ENCODE measurements at regions not wholly inside any gene's neighbourhood (a gene's known extent, or its start where the extent isn't known, plus 50 kb on each side); places are given as distances from the start of the nearest gene placed in this dataset.
"Not testable (repeated sequence)": the region's sequence is repeated elsewhere in the genome, so short reads cannot be mapped to it uniquely, and the experiment has no call there.

- no peak for DNase-seq
These were observed 804.3 kb downstream of the KCNJ3 start for GRCh38 chr2:155502766-155503165.

GRCh38 chr2:155498106-155498505 lies 799.6 kb downstream of the KCNJ3 start:
- no peak for DNase-seq

- no peak for DNase-seq
These were observed 796.2 kb downstream of the KCNJ3 start for GRCh38 chr2:155494744-155495143.

GRCh38 chr2:155485141-155485842 lies 786.8 kb downstream of the KCNJ3 start:
- DNase-seq: no peak

GRCh38 chr2:155481141-155481540 lies 782.6 kb downstream of the KCNJ3 start:
- no peak for DNase-seq

GRCh38 chr2:155472018-155472417 lies 773.5 kb downstream of the KCNJ3 start:
- not testable (repeated sequence) for DNase-seq

- no peak for DNase-seq
These were observed 757.7 kb downstream of the KCNJ3 start for GRCh38 chr2:155456222-155456621.

GRCh38 chr2:155442755-155443372 lies 744.4 kb downstream of the KCNJ3 start:
- DNase-seq: no peak

- no peak for DNase-seq
These were observed 743.6 kb downstream of the KCNJ3 start for GRCh38 chr2:155442088-155442487.

GRCh38 chr2:155431004-155431507 lies 732.6 kb downstream of the KCNJ3 start:
- no peak for DNase-seq

GRCh38 chr2:155427470-155427869 lies 729.0 kb downstream of the KCNJ3 start:
- DNase-seq: no peak

- no peak for DNase-seq
These were observed 726.0 kb downstream of the KCNJ3 start for GRCh38 chr2:155424518-155424917.

GRCh38 chr2:155418753-155419152 lies 720.3 kb downstream of the KCNJ3 start:
- DNase-seq: no peak

GRCh38 chr2:155412598-155412997 lies 714.1 kb downstream of the KCNJ3 start:
- DNase-seq: no peak

GRCh38 chr2:155404433-155405002 lies 706.0 kb downstream of the KCNJ3 start:
- DNase-seq: no peak

GRCh38 chr2:155393406-155393805 lies 694.9 kb downstream of the KCNJ3 start:
- no peak for DNase-seq

- no peak for DNase-seq
These were observed 693.2 kb downstream of the KCNJ3 start for GRCh38 chr2:155391613-155392130.

- no peak for DNase-seq
These were observed 690.7 kb downstream of the KCNJ3 start for GRCh38 chr2:155389224-155389623.

- no peak for DNase-seq
These were observed 686.1 kb downstream of the KCNJ3 start for GRCh38 chr2:155384555-155385123.

- no peak for DNase-seq
These were observed 684.3 kb downstream of the KCNJ3 start for GRCh38 chr2:155382776-155383175.

- DNase-seq: no peak
These were observed 682.9 kb downstream of the KCNJ3 start for GRCh38 chr2:155381436-155381835.

GRCh38 chr2:155379494-155379893 lies 681.0 kb downstream of the KCNJ3 start:
- no peak for DNase-seq

- no peak for DNase-seq
These were observed 679.5 kb downstream of the KCNJ3 start for GRCh38 chr2:155377931-155378444.
